ENCODE measurements at regions not wholly inside any gene's neighbourhood (a gene's known extent, or its start where the extent isn't known, plus 50 kb on each side); places are given as distances from the start of the nearest gene placed in this dataset.

DNA sequence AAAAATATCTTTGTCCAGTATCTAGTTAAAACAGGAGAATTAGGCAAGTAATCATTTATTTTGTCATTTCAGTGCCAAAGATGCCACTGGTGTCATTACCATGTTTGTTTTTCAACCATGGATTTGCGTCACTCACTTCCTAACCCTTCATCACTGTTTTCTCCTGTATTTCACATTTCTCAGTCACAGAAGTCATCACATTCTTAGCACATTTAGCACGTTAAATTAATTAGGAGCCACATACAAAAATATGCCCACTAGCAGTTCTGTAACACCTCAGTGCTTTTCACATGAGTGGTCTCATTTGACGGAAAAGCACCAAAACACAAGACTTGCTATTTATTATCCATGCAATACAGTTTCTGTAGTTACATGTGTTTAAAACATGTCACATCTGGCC lies 546.0 kb downstream of the METTL15 start:
- Histone ChIP-seq H3K4me1 (ENCODE audit: control insufficient read depth in 5 of 5, insufficient read depth in 5 of 5, low read length in 5 of 5) (no peaks in the 10 kb centered on the region), H3K27me3 (ENCODE audit: control insufficient read depth in 3 of 3, insufficient read depth in 3 of 3, low read length in 2 of 3) (peaks cover 0 to 3% (median 2%) of the 10 kb centered on the region in 3 donors), H3K36me3 (ENCODE audit: control insufficient read depth in 4 of 4, insufficient read depth in 4 of 4, low read length in 4 of 4) (no peaks in the 10 kb centered on the region), H3K4me3 (no peak overlapping the region), H3K9ac (ENCODE audit: insufficient read depth in 1 of 2, low read length in 2 of 2) (no peak overlapping the region), H3K9me3 (ENCODE audit: control insufficient read depth in 4 of 4, insufficient read depth in 3 of 4, low read length in 3 of 4) (peaks cover 0 to 4% (median 0%) of the 10 kb centered on the region in 4 donors), H3K27ac (ENCODE audit: low read depth in 1 of 2, low read length in 1 of 2) (no peak overlapping the region)
- DNase-seq (peak in 1 of 3 donors; percentile 16), ATAC-seq (ENCODE audit: insufficient read depth, low FRiP score) (no peak)
- WGBS, 2 donors = 57 to 69% methylated on average over 3 of the region's 3 CpGs
- TF ChIP-seq, protein P1, sequence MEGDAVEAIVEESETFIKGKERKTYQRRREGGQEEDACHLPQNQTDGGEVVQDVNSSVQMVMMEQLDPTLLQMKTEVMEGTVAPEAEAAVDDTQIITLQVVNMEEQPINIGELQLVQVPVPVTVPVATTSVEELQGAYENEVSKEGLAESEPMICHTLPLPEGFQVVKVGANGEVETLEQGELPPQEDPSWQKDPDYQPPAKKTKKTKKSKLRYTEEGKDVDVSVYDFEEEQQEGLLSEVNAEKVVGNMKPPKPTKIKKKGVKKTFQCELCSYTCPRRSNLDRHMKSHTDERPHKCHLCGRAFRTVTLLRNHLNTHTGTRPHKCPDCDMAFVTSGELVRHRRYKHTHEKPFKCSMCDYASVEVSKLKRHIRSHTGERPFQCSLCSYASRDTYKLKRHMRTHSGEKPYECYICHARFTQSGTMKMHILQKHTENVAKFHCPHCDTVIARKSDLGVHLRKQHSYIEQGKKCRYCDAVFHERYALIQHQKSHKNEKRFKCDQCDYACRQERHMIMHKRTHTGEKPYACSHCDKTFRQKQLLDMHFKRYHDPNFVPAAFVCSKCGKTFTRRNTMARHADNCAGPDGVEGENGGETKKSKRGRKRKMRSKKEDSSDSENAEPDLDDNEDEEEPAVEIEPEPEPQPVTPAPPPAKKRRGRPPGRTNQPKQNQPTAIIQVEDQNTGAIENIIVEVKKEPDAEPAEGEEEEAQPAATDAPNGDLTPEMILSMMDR (IDR thresholded peaks at IDR 0.05; ENCODE audit: control extremely low read depth, extremely low read depth) = no peak

DNA sequence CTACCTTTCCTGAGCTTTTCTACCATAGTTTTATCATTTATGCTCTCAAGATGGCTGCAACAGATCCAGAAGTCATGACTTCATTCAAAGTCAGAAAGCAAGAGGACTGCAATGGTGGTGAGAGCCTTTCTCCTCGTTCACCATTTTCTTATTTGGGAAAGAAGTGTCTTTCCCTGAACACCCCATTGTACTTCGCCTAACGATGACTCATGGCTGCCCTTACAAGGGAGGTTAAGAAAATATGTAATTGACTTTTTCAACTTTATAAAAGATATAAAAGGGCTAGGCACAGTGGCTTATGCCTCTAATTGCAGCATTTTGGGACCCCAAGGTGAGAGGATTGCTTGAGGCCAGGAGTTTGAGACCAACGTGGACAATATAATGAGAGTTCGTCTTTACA lies 541.7 kb downstream of the METTL15 start:
- WGBS, 2 donors = 82 to 84% methylated on average over 5 of the region's 5 CpGs
- H3K9ac ChIP-seq (ENCODE audit: insufficient read depth in 1 of 2, low read length in 2 of 2) = no peak overlapping the region
- H3K27ac ChIP-seq (ENCODE audit: low read depth in 1 of 2, low read length in 1 of 2) = no peak overlapping the region
- peaks cover 0 to 4% (median 0%) of the 10 kb centered on the region in 4 donors for H3K9me3 ChIP-seq (ENCODE audit: control insufficient read depth in 4 of 4, insufficient read depth in 3 of 4, low read length in 3 of 4)
- ATAC-seq (ENCODE audit: insufficient read depth, low FRiP score) (no peak), DNase-seq (no peak)
- H3K36me3 ChIP-seq (ENCODE audit: control insufficient read depth in 4 of 4, insufficient read depth in 4 of 4, low read length in 4 of 4) = no peaks in the 10 kb centered on the region
- TF ChIP-seq, protein P1 (IDR thresholded peaks at IDR 0.05; ENCODE audit: control extremely low read depth, extremely low read depth) = no peak
- H3K4me3 ChIP-seq = no peak overlapping the region
- H3K4me1 ChIP-seq (ENCODE audit: control insufficient read depth in 5 of 5, insufficient read depth in 5 of 5, low read length in 5 of 5) = no peaks in the 10 kb centered on the region
- H3K27me3 ChIP-seq (ENCODE audit: control insufficient read depth in 3 of 3, insufficient read depth in 3 of 3, low read length in 2 of 3) = peaks cover 0 to 6% (median 2%) of the 10 kb centered on the region in 3 donors

DNA sequence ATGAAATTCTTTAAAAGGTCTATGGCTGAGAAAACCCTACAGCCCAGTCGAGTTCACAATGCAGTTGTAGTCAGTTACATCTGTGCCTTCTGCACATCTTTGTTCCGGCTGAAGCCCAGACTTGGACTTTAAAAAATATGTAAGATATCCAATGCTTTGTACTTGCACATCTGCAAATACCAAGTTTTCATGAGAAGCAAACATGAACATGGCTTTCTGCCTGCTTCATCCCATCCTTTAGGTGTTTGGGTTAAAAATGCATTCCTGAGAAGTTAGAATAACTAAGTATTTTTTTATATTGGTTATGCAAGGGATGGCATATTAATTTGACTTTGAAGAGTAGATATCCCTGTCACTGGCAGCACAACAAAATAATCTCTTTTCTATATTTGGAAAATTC lies 528.4 kb downstream of the METTL15 start:
- Histone ChIP-seq H3K9me3 (ENCODE audit: control insufficient read depth in 4 of 4, insufficient read depth in 3 of 4, low read length in 3 of 4) (peaks cover 0 to 3% (median 0%) of the 10 kb centered on the region in 4 donors), H3K4me1 (ENCODE audit: control insufficient read depth in 5 of 5, insufficient read depth in 5 of 5, low read length in 5 of 5) (no peaks in the 10 kb centered on the region), H3K4me3 (no peak overlapping the region), H3K36me3 (ENCODE audit: control insufficient read depth in 4 of 4, insufficient read depth in 4 of 4, low read length in 4 of 4) (no peaks in the 10 kb centered on the region), H3K9ac (ENCODE audit: insufficient read depth in 1 of 2, low read length in 2 of 2) (no peak overlapping the region), H3K27me3 (ENCODE audit: control insufficient read depth in 3 of 3, insufficient read depth in 3 of 3, low read length in 2 of 3) (peaks cover 0 to 4% (median 0%) of the 10 kb centered on the region in 3 donors), H3K27ac (ENCODE audit: low read depth in 1 of 2, low read length in 1 of 2) (no peak overlapping the region)
- TF ChIP-seq, protein P1 (IDR thresholded peaks at IDR 0.05; ENCODE audit: control extremely low read depth, extremely low read depth) = no peak
- ATAC-seq (ENCODE audit: insufficient read depth, low FRiP score) (no peak), DNase-seq (no peak)
- WGBS, 2 donors = 76 to 85% methylated on average over 2 of the region's 2 CpGs

- H3K27ac ChIP-seq (ENCODE audit: low read depth in 1 of 2, low read length in 1 of 2) = no peak overlapping the region
- 41 to 47% methylated on average over 4 of the region's 4 CpGs for WGBS, 2 donors
- no peak overlapping the region for H3K4me3 ChIP-seq
- DNase-seq (no peak), ATAC-seq (ENCODE audit: insufficient read depth, low FRiP score) (no peak)
- TF ChIP-seq, protein P1 (IDR thresholded peaks at IDR 0.05; ENCODE audit: control extremely low read depth, extremely low read depth) = no peak
- no peaks in the 10 kb centered on the region for H3K4me1 ChIP-seq (ENCODE audit: control insufficient read depth in 5 of 5, insufficient read depth in 5 of 5, low read length in 5 of 5)
- no peak overlapping the region for H3K9ac ChIP-seq (ENCODE audit: insufficient read depth in 1 of 2, low read length in 2 of 2)
- H3K36me3 ChIP-seq (ENCODE audit: control insufficient read depth in 4 of 4, insufficient read depth in 4 of 4, low read length in 4 of 4) = no peaks in the 10 kb centered on the region
- peaks cover 0 to 4% (median 0%) of the 10 kb centered on the region in 3 donors for H3K27me3 ChIP-seq (ENCODE audit: control insufficient read depth in 3 of 3, insufficient read depth in 3 of 3, low read length in 2 of 3)
- peaks cover 0 to 3% (median 0%) of the 10 kb centered on the region in 4 donors for H3K9me3 ChIP-seq (ENCODE audit: control insufficient read depth in 4 of 4, insufficient read depth in 3 of 4, low read length in 3 of 4)
Observed at GRCh38 chr11:28636033-28636432, 527.8 kb downstream of the METTL15 start.

Data from lung (tissue), 11 donors.